Ishikawa (cell line): ENCODE measurements at regions not wholly inside any gene's neighbourhood (a gene's known extent, or its start where the extent isn't known, plus 50 kb on each side); places are given as distances from the start of the nearest gene placed in this dataset.

Experiments
- CEBPB ChIP-seq: IDR thresholded peaks from 2 replicates; pipeline ENCODE4 v1.6.1; 2012
- CREB1 ChIP-seq: IDR thresholded peaks from 2 replicates; pipeline ENCODE4 v1.6.1; 2012; ENCODE audit warnings: low read depth
- EP300 ChIP-seq: IDR thresholded peaks from 2 replicates; pipeline ENCODE4 v1.6.1; 2012; ENCODE audit warnings: borderline replicate concordance
- MAX ChIP-seq: IDR thresholded peaks from 2 replicates; pipeline ENCODE4 v1.6.1; 2012
- NFIC ChIP-seq: IDR thresholded peaks from 2 replicates; pipeline ENCODE4 v1.6.1; 2012
- REST ChIP-seq: IDR thresholded peaks from 2 replicates; pipeline ENCODE4 v1.6.1; 2012; ENCODE audit warnings: low read depth, mild to moderate bottlenecking
- USF1 ChIP-seq: IDR thresholded peaks from 2 replicates; pipeline ENCODE4 v1.6.1; 2012
- YY1 ChIP-seq: IDR thresholded peaks from 2 replicates; pipeline ENCODE4 v1.6.1; 2012; ENCODE audit warnings: low read depth

- TF ChIP-seq CREB1 (no peak), USF1 (no peak), MAX (no peak), REST (no peak), EP300 (no peak), YY1 (no peak), CEBPB (no peak), NFIC (no peak)
Observed at GRCh38 chr6:33880104-33880678, 76.4 kb upstream of the MLN start.
